GM12873 (cell line): ENCODE measurements at regions not wholly inside any gene's neighbourhood (a gene's known extent, or its start where the extent isn't known, plus 50 kb on each side); places are given as distances from the start of the nearest gene placed in this dataset.

Experiments
- CTCF ChIP-seq: IDR thresholded peaks from 2 replicates; pipeline ENCODE4 v1.5.1; 2012; ENCODE audit warnings: low read depth, mild to moderate bottlenecking, moderate library complexity, low read length, control low read depth; ENCODE audit not compliant: insufficient read depth; ENCODE audit errors: missing control alignments

- TF ChIP-seq CTCF = no peak
Observed at GRCh38 chr11:23398052-23398451, 537.8 kb upstream of the CCDC179 start.

GRCh38 chr11:23399995-23400394 is 539.7 kb upstream of the CCDC179 start:
- TF ChIP-seq CTCF = no peak

- TF ChIP-seq CTCF = no peak
Observed at GRCh38 chr11:23403210-23404185, 543.2 kb upstream of the CCDC179 start.

GRCh38 chr11:23404225-23405160 is 544.2 kb upstream of the CCDC179 start:
- TF ChIP-seq CTCF = no peak

GRCh38 chr11:23405350-23405937 is 545.2 kb upstream of the CCDC179 start:
- no peak for TF ChIP-seq CTCF

- TF ChIP-seq CTCF = no peak
Observed at GRCh38 chr11:23406131-23406819, 546.0 kb upstream of the CCDC179 start.
